ENCODE measurements at regions not wholly inside any gene's neighbourhood (a gene's known extent, or its start where the extent isn't known, plus 50 kb on each side); places are given as distances from the start of the nearest gene placed in this dataset.

DNA sequence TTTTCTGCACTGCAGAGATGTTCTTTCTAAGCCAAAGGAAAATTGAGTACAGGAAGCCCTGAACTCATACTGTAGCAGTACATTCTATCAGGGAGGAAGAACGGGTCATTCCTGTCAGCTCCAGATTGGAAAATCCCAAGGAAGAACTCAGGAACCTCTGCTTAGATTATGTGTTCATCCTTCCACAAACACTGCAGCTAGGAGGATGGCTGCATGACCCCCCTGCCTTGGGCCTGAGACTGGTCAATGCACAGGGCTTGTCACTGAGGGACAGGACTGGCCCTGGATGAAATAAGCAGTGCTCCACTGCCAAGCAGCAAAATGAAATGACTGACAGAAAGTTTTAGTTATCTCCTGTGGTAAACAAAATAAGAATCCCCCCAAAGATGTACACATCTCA is 1406.8 kb upstream of the TMEM132C start:
- TF ChIP-seq EZH2 (IDR thresholded peaks at IDR 0.05; ENCODE audit: low read depth) = no peak
- TF ChIP-seq, protein P1, sequence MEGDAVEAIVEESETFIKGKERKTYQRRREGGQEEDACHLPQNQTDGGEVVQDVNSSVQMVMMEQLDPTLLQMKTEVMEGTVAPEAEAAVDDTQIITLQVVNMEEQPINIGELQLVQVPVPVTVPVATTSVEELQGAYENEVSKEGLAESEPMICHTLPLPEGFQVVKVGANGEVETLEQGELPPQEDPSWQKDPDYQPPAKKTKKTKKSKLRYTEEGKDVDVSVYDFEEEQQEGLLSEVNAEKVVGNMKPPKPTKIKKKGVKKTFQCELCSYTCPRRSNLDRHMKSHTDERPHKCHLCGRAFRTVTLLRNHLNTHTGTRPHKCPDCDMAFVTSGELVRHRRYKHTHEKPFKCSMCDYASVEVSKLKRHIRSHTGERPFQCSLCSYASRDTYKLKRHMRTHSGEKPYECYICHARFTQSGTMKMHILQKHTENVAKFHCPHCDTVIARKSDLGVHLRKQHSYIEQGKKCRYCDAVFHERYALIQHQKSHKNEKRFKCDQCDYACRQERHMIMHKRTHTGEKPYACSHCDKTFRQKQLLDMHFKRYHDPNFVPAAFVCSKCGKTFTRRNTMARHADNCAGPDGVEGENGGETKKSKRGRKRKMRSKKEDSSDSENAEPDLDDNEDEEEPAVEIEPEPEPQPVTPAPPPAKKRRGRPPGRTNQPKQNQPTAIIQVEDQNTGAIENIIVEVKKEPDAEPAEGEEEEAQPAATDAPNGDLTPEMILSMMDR (conservative IDR thresholded peaks at IDR 0.05) = no peak
- Histone ChIP-seq H3K79me2 (ENCODE audit: low read depth) (no peaks in the 10 kb centered on the region), H3F3A (ENCODE audit: insufficient read depth, low read depth) (no peaks in the 10 kb centered on the region), H4K20me1 (ENCODE audit: insufficient read depth) (no peaks in the 10 kb centered on the region), H3K36me3 (ENCODE audit: low read depth) (no peaks in the 10 kb centered on the region), H3K9me2 (ENCODE audit: insufficient read depth) (no peaks in the 10 kb centered on the region), H3K4me3 (no peak overlapping the region), H3K27me3 (ENCODE audit: insufficient read depth, low read depth) (peaks cover 26% of the 10 kb centered on the region; the same call in 1 of the 2 replicates), H3K4me1 (replicated peaks; ENCODE audit: insufficient read depth) (no peaks in the 10 kb centered on the region), H3K4me2 (no peak overlapping the region), H3K9me3 (ENCODE audit: insufficient read depth, low read depth) (no peaks in the 10 kb centered on the region; the same call in 1 of the 2 replicates), H2AFZ (no peak overlapping the region), H3K27ac (no peak overlapping the region)
- ChIA-PET CTCF (no interaction called here), POLR2A (ENCODE audit: unreplicated experiment) (no interaction called here)
- no TSS peak for BruUV-seq (replicated peaks)
- DNase-seq = no peak
- intact Hi-C loops (cut with micrococcal nuclease; ENCODE audit: unreplicated experiment) = no loop called here

DNA sequence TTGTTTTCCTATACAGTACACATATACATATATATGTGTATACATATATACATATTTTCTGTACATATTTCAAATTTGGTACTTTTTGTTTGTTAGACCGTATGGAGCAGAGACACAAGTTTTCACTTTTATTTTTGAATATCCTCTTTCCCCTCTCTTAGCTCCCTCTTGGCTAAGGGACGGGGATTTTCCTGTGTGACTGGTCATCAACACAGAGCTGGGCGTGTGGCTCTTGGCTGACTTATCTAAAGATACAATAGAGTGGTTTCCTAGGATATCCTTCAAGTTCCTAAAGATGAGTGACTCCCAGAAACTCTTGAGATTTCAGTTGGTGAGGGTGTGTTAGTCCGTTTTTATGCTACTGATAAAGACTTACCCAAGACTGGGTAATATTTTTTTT is 1404.5 kb upstream of the TMEM132C start:
- Histone ChIP-seq H3K4me3 (no peak overlapping the region), H3F3A (ENCODE audit: insufficient read depth, low read depth) (no peaks in the 10 kb centered on the region), H3K4me1 (replicated peaks; ENCODE audit: insufficient read depth) (no peaks in the 10 kb centered on the region), H3K4me2 (no peak overlapping the region), H3K27ac (no peak overlapping the region), H4K20me1 (ENCODE audit: insufficient read depth) (no peaks in the 10 kb centered on the region), H2AFZ (no peak overlapping the region), H3K9me3 (ENCODE audit: insufficient read depth, low read depth) (no peaks in the 10 kb centered on the region), H3K27me3 (ENCODE audit: insufficient read depth, low read depth) (peaks cover 26% of the 10 kb centered on the region; the same call in 1 of the 2 replicates), H3K36me3 (ENCODE audit: low read depth) (no peaks in the 10 kb centered on the region), H3K9me2 (ENCODE audit: insufficient read depth) (no peaks in the 10 kb centered on the region), H3K79me2 (ENCODE audit: low read depth) (no peaks in the 10 kb centered on the region)
- ChIA-PET POLR2A (ENCODE audit: unreplicated experiment) (no interaction called here), CTCF (no interaction called here)
- BruUV-seq (replicated peaks) = no TSS peak
- TF ChIP-seq, protein P1 (conservative IDR thresholded peaks at IDR 0.05) = no peak
- DNase-seq = no peak
- intact Hi-C loops (cut with micrococcal nuclease; ENCODE audit: unreplicated experiment) = no loop called here

DNA sequence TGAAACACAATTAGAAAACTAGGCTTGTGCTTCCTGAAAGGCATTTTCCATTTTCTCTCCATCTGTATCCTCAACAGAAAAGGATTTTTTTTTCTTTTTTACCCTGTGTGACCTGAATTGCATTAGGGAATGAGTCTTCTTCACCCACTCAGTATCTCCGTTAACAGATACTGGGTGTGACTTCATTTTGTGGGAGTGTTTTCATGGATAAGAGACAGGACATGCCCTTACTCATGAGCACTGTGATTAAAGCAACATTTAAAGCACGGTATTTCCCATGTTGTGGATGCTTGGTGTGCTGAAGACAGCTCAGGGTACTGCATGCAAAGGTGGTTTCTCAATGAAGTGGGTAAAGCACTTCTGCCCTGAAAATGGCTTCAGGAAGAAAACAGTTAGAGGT is 1397.3 kb upstream of the TMEM132C start:
- CTCF ChIA-PET = no interaction called here
- no peaks in the 10 kb centered on the region for H3K4me1 ChIP-seq (replicated peaks; ENCODE audit: insufficient read depth)
- no peak overlapping the region for H2AFZ ChIP-seq
- H3K4me3 ChIP-seq = no peak overlapping the region
- no peaks in the 10 kb centered on the region for H3K79me2 ChIP-seq (ENCODE audit: low read depth)
- H3K9me3 ChIP-seq (ENCODE audit: insufficient read depth, low read depth) = no peaks in the 10 kb centered on the region
- H3K4me2 ChIP-seq = no peak overlapping the region
- POLR2A ChIA-PET (ENCODE audit: unreplicated experiment) = no interaction called here
- no peaks in the 10 kb centered on the region for H4K20me1 ChIP-seq (ENCODE audit: insufficient read depth)
- BruUV-seq (replicated peaks) = no TSS peak
- no peaks in the 10 kb centered on the region for H3K36me3 ChIP-seq (ENCODE audit: low read depth)
- H3K27ac ChIP-seq = no peak overlapping the region
- intact Hi-C loops (cut with micrococcal nuclease; ENCODE audit: unreplicated experiment) = no loop called here
- H3K27me3 ChIP-seq (ENCODE audit: insufficient read depth, low read depth) = no peaks in the 10 kb centered on the region
- no peak for DNase-seq
- no peak for TF ChIP-seq EZH2 (IDR thresholded peaks at IDR 0.05; ENCODE audit: low read depth)
- TF ChIP-seq, protein P1 (conservative IDR thresholded peaks at IDR 0.05) = no peak
- no peaks in the 10 kb centered on the region for H3K9me2 ChIP-seq (ENCODE audit: insufficient read depth)
- H3F3A ChIP-seq (ENCODE audit: insufficient read depth, low read depth) = no peaks in the 10 kb centered on the region
